ENCODE measurements at regions not wholly inside any gene's neighbourhood (a gene's known extent, or its start where the extent isn't known, plus 50 kb on each side); places are given as distances from the start of the nearest gene placed in this dataset.

GRCh38 chr11:15700456-15700855, 585.7 kb downstream of the INSC start:
- no peak for TF ChIP-seq GATA1 (IDR thresholded peaks at IDR 0.05; ENCODE audit: low read depth, low read length)
- TF ChIP-seq POLR2A (IDR thresholded peaks at IDR 0.05; ENCODE audit: low read length) = no peak
- no peak for DNase-seq

GRCh38 chr11:15704064-15704463, 589.3 kb downstream of the INSC start:
- DNase-seq = no peak
- no peak for TF ChIP-seq GATA1 (IDR thresholded peaks at IDR 0.05; ENCODE audit: low read depth, low read length)
- TF ChIP-seq POLR2A (IDR thresholded peaks at IDR 0.05; ENCODE audit: low read length) = no peak

- no peak for DNase-seq
These were observed 589.8 kb downstream of the INSC start for GRCh38 chr11:15704556-15704955.

GRCh38 chr11:15705891-15706290, 591.2 kb downstream of the INSC start:
- TF ChIP-seq GATA1 (IDR thresholded peaks at IDR 0.05; ENCODE audit: low read depth, low read length) (no peak), POLR2A (IDR thresholded peaks at IDR 0.05; ENCODE audit: low read length) (no peak)
- DNase-seq = no peak

More at GRCh38 chr11:15704556-15704955, 589.8 kb downstream of the INSC start:
- TF ChIP-seq POLR2A (IDR thresholded peaks at IDR 0.05; ENCODE audit: low read length) (no peak), GATA1 (IDR thresholded peaks at IDR 0.05; ENCODE audit: low read depth, low read length) (no peak)

GRCh38 chr11:15707194-15707593, 592.5 kb downstream of the INSC start:
- TF ChIP-seq POLR2A (IDR thresholded peaks at IDR 0.05; ENCODE audit: low read length) (no peak), GATA1 (IDR thresholded peaks at IDR 0.05; ENCODE audit: low read depth, low read length) (no peak)

GRCh38 chr11:15707971-15708370, 593.2 kb downstream of the INSC start:
- DNase-seq = no peak
- TF ChIP-seq GATA1 (IDR thresholded peaks at IDR 0.05; ENCODE audit: low read depth, low read length) (no peak), POLR2A (IDR thresholded peaks at IDR 0.05; ENCODE audit: low read length) (no peak)

More at GRCh38 chr11:15707194-15707593, 592.5 kb downstream of the INSC start:
- no peak for DNase-seq

GRCh38 chr11:15710580-15711275, 596.0 kb downstream of the INSC start:
- DNase-seq = no peak
- no peak for TF ChIP-seq GATA1 (IDR thresholded peaks at IDR 0.05; ENCODE audit: low read depth, low read length)
- no peak for TF ChIP-seq POLR2A (IDR thresholded peaks at IDR 0.05; ENCODE audit: low read length)

GRCh38 chr11:15711311-15711710, 596.6 kb downstream of the INSC start:
- no peak for DNase-seq
- TF ChIP-seq GATA1 (IDR thresholded peaks at IDR 0.05; ENCODE audit: low read depth, low read length) = no peak

- TF ChIP-seq POLR2A (IDR thresholded peaks at IDR 0.05; ENCODE audit: low read length) (no peak), GATA1 (IDR thresholded peaks at IDR 0.05; ENCODE audit: low read depth, low read length) (no peak)
These were observed 600.1 kb downstream of the INSC start for GRCh38 chr11:15714641-15715399.

GRCh38 chr11:15716550-15716949, 601.8 kb downstream of the INSC start:
- DNase-seq = no peak
- TF ChIP-seq GATA1 (IDR thresholded peaks at IDR 0.05; ENCODE audit: low read depth, low read length) = no peak
- TF ChIP-seq POLR2A (IDR thresholded peaks at IDR 0.05; ENCODE audit: low read length) = no peak

More at GRCh38 chr11:15714641-15715399, 600.1 kb downstream of the INSC start:
- DNase-seq = no peak

- no peak for TF ChIP-seq GATA1 (IDR thresholded peaks at IDR 0.05; ENCODE audit: low read depth, low read length)
- TF ChIP-seq POLR2A (IDR thresholded peaks at IDR 0.05; ENCODE audit: low read length) = no peak
- DNase-seq = no peak
These were observed 605.7 kb downstream of the INSC start for GRCh38 chr11:15720460-15720859.

- no peak for DNase-seq
- TF ChIP-seq GATA1 (IDR thresholded peaks at IDR 0.05; ENCODE audit: low read depth, low read length) (no peak), POLR2A (IDR thresholded peaks at IDR 0.05; ENCODE audit: low read length) (no peak)
These were observed 609.2 kb downstream of the INSC start for GRCh38 chr11:15723966-15724365.

GRCh38 chr11:15724601-15725000, 609.9 kb downstream of the INSC start:
- TF ChIP-seq GATA1 (IDR thresholded peaks at IDR 0.05; ENCODE audit: low read depth, low read length) (no peak), POLR2A (IDR thresholded peaks at IDR 0.05; ENCODE audit: low read length) (no peak)
- no peak for DNase-seq

GRCh38 chr11:15725246-15725645, 610.5 kb downstream of the INSC start:
- DNase-seq = no peak
- TF ChIP-seq GATA1 (IDR thresholded peaks at IDR 0.05; ENCODE audit: low read depth, low read length) (no peak), POLR2A (IDR thresholded peaks at IDR 0.05; ENCODE audit: low read length) (no peak)

Data from erythroblast (primary cell).